Fibroblast of lung (primary cell): ENCODE measurements at regions not wholly inside any gene's neighbourhood (a gene's known extent, or its start where the extent isn't known, plus 50 kb on each side); places are given as distances from the start of the nearest gene placed in this dataset.

Source experiments
- DNase-seq, 2 donors: peaks; one replicate each; pipeline versions ENCODE4 v3.0.0 to v3.0.0-alpha.2; 2010; ENCODE audit warnings: low read depth in 2 of 2
- H2AFZ ChIP-seq: 2 replicates; pipeline ENCODE4 v1.5.1; 2012; ENCODE audit warnings: low read length, control low read depth, inconsistent platforms
- H3K27ac ChIP-seq: 2 replicates; pipeline ENCODE4 v1.5.1; 2011; ENCODE audit warnings: low read length, control low read depth; ENCODE audit not compliant: insufficient read depth
- H3K27me3 ChIP-seq: 2 replicates; pipeline ENCODE4 v1.5.1; 2011; ENCODE audit warnings: mild to moderate bottlenecking, low read length; ENCODE audit not compliant: control insufficient read depth, insufficient read depth
- H3K36me3 ChIP-seq: 2 replicates; pipeline ENCODE4 v1.5.1; 2011; ENCODE audit warnings: low read length; ENCODE audit not compliant: control insufficient read depth, insufficient read depth
- H3K4me1 ChIP-seq: 2 replicates; pipeline ENCODE4 v1.5.1; 2011; ENCODE audit warnings: low read length; ENCODE audit not compliant: control insufficient read depth, insufficient read depth; ENCODE audit errors: extremely low read depth
- H3K4me2 ChIP-seq: 2 replicates; pipeline ENCODE4 v1.5.1; 2011; ENCODE audit warnings: low read length, control low read depth; ENCODE audit not compliant: insufficient read depth; ENCODE audit errors: extremely low read depth
- H3K4me3 ChIP-seq, 4 experiments: fragments of 200-600 bp in 1 of 4; sonication (generic) in 1 of 4; replicated peaks in 1 of 4; 2 replicates each; pipeline ENCODE4 v1.5.1; 2011 to 2016; ENCODE audit warnings: low read length in 4 of 4, low read depth in 3 of 4, mild to moderate bottlenecking in 3 of 4, control low read depth in 2 of 4, inconsistent platforms in 1 of 4, mixed read lengths in 1 of 4; ENCODE audit not compliant: insufficient read depth in 1 of 4; ENCODE audit errors: control extremely low read depth in 1 of 4
- H3K79me2 ChIP-seq: 2 replicates; pipeline ENCODE4 v1.5.1; 2012; ENCODE audit warnings: mild to moderate bottlenecking, low read length, inconsistent platforms; ENCODE audit not compliant: control insufficient read depth, insufficient read depth
- H3K9ac ChIP-seq: 2 replicates; pipeline ENCODE4 v1.5.1; 2011; ENCODE audit warnings: mild to moderate bottlenecking, low read length, control low read depth; ENCODE audit not compliant: insufficient read depth
- H3K9me3 ChIP-seq: 2 replicates; pipeline ENCODE4 v1.5.1; 2012; ENCODE audit warnings: low read depth, low read length; ENCODE audit not compliant: control insufficient read depth, insufficient read depth
- H4K20me1 ChIP-seq: 2 replicates; pipeline ENCODE4 v1.5.1; 2011; ENCODE audit warnings: low read length; ENCODE audit not compliant: control insufficient read depth, insufficient read depth; ENCODE audit errors: extremely low read depth
- EZH2 ChIP-seq: IDR thresholded peaks from 2 replicates; pipeline ENCODE4 v1.5.1; 2012; ENCODE audit warnings: low read length, control low read depth, mild to moderate bottlenecking; ENCODE audit errors: missing control alignments
- TF ChIP-seq, protein P1 (sequence below), 2 donors: IDR thresholded peaks in 1 of 2; conservative IDR thresholded peaks in 1 of 2; 1 replicate in 1 of 2; 2 replicates in 1 of 2; pipeline ENCODE4 v1.5.1; 2011 to 2012; ENCODE audit warnings: low read length in 2 of 2, control low read depth in 1 of 2, inconsistent platforms in 1 of 2, low read depth in 1 of 2, mild to moderate bottlenecking in 1 of 2

GRCh38 chrX:114050075-114050796 lies 533.6 kb upstream of the HTR2C start:
- H4K20me1 ChIP-seq: no peaks in the 10 kb centered on the region
- no peak overlapping the region for H3K4me2 ChIP-seq
- no peak overlapping the region for H2AFZ ChIP-seq
- H3K36me3 ChIP-seq: no peaks in the 10 kb centered on the region
- H3K79me2 ChIP-seq: no peaks in the 10 kb centered on the region
- H3K27me3 ChIP-seq: no peaks in the 10 kb centered on the region
- H3K27ac ChIP-seq: no peak overlapping the region
- no peak for DNase-seq
- no peaks in the 10 kb centered on the region for H3K9me3 ChIP-seq
- no peaks in the 10 kb centered on the region for H3K4me1 ChIP-seq
- no peak overlapping the region for H3K4me3 ChIP-seq
- no peak overlapping the region for H3K9ac ChIP-seq
- TF ChIP-seq EZH2: no peak
- TF ChIP-seq, protein P1, sequence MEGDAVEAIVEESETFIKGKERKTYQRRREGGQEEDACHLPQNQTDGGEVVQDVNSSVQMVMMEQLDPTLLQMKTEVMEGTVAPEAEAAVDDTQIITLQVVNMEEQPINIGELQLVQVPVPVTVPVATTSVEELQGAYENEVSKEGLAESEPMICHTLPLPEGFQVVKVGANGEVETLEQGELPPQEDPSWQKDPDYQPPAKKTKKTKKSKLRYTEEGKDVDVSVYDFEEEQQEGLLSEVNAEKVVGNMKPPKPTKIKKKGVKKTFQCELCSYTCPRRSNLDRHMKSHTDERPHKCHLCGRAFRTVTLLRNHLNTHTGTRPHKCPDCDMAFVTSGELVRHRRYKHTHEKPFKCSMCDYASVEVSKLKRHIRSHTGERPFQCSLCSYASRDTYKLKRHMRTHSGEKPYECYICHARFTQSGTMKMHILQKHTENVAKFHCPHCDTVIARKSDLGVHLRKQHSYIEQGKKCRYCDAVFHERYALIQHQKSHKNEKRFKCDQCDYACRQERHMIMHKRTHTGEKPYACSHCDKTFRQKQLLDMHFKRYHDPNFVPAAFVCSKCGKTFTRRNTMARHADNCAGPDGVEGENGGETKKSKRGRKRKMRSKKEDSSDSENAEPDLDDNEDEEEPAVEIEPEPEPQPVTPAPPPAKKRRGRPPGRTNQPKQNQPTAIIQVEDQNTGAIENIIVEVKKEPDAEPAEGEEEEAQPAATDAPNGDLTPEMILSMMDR (conservative IDR thresholded peaks at IDR 0.05 in 1 of 2, IDR thresholded peaks at IDR 0.05 in 1 of 2; ENCODE audit: low read depth in 1 of 2, low read length in 2 of 2): no peak

DNA sequence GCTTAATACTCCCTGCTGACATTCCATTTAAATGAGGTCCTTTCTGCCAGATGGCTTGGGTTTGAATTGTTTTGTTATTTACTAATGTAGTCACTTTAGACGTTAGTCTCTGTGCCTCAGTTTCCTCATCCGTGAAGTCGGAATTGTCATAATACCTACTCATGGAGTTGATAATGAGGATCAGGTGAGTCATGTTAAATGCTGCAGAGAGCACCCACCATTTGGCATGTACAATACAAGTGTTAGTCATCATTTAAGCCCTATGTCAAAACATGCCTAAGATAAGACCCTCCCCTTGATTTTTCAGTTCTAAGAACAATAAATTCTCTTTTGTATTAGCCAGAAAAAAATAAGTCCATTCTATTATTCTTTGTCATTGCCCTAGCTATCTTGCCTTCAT lies 534.8 kb upstream of the HTR2C start:
- H3K9ac ChIP-seq: no peak overlapping the region
- no peak for TF ChIP-seq EZH2
- TF ChIP-seq, protein P1 (conservative IDR thresholded peaks at IDR 0.05 in 1 of 2, IDR thresholded peaks at IDR 0.05 in 1 of 2; ENCODE audit: low read depth in 1 of 2, low read length in 2 of 2): no peak
- no peaks in the 10 kb centered on the region for H3K9me3 ChIP-seq
- H3K4me3 ChIP-seq: no peak overlapping the region
- no peaks in the 10 kb centered on the region for H3K79me2 ChIP-seq
- no peaks in the 10 kb centered on the region for H3K27me3 ChIP-seq
- no peaks in the 10 kb centered on the region for H4K20me1 ChIP-seq
- H2AFZ ChIP-seq: no peak overlapping the region
- no peak for DNase-seq
- H3K27ac ChIP-seq: no peak overlapping the region
- no peak overlapping the region for H3K4me2 ChIP-seq
- no peaks in the 10 kb centered on the region for H3K36me3 ChIP-seq
- H3K4me1 ChIP-seq: no peaks in the 10 kb centered on the region

- Histone ChIP-seq H3K27ac (no peak overlapping the region), H3K27me3 (no peaks in the 10 kb centered on the region), H3K9ac (no peak overlapping the region), H3K4me2 (no peak overlapping the region), H3K9me3 (no peaks in the 10 kb centered on the region), H2AFZ (no peak overlapping the region), H3K4me1 (no peaks in the 10 kb centered on the region), H4K20me1 (no peaks in the 10 kb centered on the region), H3K79me2 (no peaks in the 10 kb centered on the region), H3K36me3 (no peaks in the 10 kb centered on the region), H3K4me3 (no peak overlapping the region)
- no peak for TF ChIP-seq EZH2
- TF ChIP-seq, protein P1 (conservative IDR thresholded peaks at IDR 0.05 in 1 of 2, IDR thresholded peaks at IDR 0.05 in 1 of 2; ENCODE audit: low read depth in 1 of 2, low read length in 2 of 2): no peak
- DNase-seq: no peak
Measured at GRCh38 chrX:114047558-114047957, 536.3 kb upstream of the HTR2C start.
